ENCODE measurements at regions not wholly inside any gene's neighbourhood (a gene's known extent, or its start where the extent isn't known, plus 50 kb on each side); places are given as distances from the start of the nearest gene placed in this dataset.

DNA sequence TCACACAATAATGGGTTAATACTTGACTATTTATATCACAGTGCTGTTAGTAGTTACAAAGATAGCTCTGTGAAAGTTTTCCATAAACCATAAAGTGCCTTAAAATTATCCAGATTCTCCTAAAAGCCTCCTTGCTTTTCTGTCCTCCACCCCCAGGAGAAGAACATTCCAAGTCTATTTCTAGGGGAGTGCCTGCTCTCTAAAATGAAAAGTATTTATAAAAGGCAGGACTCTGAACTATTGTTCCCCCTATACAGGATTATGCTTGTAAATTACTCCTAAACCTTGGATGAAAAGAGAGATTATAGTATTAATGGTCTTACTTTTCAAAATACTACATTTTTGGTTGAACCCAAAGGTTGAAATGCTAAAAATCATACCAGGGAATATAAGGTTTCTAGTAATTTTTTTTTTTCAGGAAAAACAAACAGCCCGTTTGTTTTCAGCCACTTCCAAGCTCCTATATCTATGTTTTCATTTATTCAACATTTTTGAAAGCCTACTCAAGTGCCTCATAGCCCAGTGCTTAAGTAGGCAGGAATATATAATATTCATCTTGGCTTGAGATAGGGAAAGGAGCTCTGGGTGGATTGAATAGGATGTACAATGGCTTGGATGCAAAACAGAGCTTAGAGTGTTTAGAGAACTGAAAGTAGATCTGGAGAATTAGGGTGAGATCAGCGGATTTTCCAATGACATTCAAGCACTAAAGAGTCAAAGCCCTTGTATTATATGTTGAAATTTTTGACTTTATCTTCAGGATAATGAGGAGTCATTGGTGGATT lies 320.7 kb downstream of the GPR37 start:
- DNase-seq, result no peak
- Histone ChIP-seq H3K27ac (ENCODE audit: insufficient read depth, low read length, poor library complexity, severe bottlenecking) (no peak overlapping the region), H3K4me1 (ENCODE audit: control insufficient read depth, insufficient read depth, low read length, poor library complexity, severe bottlenecking) (no peaks in the 10 kb centered on the region), H3K27me3 (replicated peaks; ENCODE audit: control insufficient read depth, insufficient read depth, low read length, poor library complexity, severe bottlenecking) (no peaks in the 10 kb centered on the region), H3K4me3 (ENCODE audit: insufficient read depth, low read depth, low read length, poor library complexity, severe bottlenecking) (no peak overlapping the region), H3K9me3 (ENCODE audit: control insufficient read depth, low read length) (no peaks in the 10 kb centered on the region), H3K36me3 (ENCODE audit: control insufficient read depth, insufficient read depth, low read length) (no peaks in the 10 kb centered on the region)

DNA sequence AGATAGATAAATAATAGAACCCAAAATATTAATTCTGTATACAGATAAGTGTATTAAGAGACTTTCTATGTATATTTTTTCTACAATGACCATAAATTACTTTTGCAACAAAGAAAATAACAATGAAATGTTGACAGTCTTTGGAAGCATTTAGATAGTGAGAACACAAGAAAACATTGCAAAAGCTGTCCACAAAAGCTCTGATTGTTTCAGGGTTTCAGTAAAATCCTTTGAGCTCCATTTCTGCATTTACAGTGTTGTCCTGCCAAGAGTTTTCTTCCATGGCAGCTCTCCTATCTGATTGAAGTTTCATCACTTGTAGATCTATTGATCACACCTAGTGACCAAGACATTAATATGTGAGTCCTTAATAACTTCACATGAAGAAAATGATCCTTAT lies 321.8 kb downstream of the GPR37 start:
- H3K36me3 ChIP-seq (ENCODE audit: control insufficient read depth, insufficient read depth, low read length), result no peaks in the 10 kb centered on the region
- no peak overlapping the region for H3K4me3 ChIP-seq (ENCODE audit: insufficient read depth, low read depth, low read length, poor library complexity, severe bottlenecking)
- no peak overlapping the region for H3K27ac ChIP-seq (ENCODE audit: insufficient read depth, low read length, poor library complexity, severe bottlenecking)
- DNase-seq, result no peak
- H3K4me1 ChIP-seq (ENCODE audit: control insufficient read depth, insufficient read depth, low read length, poor library complexity, severe bottlenecking), result no peaks in the 10 kb centered on the region
- no peaks in the 10 kb centered on the region for H3K27me3 ChIP-seq (replicated peaks; ENCODE audit: control insufficient read depth, insufficient read depth, low read length, poor library complexity, severe bottlenecking)
- H3K9me3 ChIP-seq (ENCODE audit: control insufficient read depth, low read length), result no peaks in the 10 kb centered on the region

DNA sequence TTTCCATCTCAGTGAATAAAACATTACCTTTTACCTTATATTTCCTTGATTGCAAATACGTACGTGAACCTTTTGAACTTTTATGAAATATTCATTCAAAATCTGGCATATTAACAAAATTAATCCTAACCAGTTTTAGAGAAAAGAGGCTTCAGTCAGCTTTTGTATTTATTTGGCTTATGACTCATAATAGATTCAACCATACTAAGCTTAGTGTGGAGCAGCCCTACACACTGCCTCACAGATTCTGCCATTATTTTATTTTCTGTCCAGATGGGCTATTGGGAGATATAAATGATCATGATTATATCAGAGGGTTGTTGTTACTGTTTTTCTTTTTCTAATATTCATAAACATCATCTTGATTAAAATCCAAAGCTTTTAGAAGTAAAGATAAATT lies 325.5 kb downstream of the GPR37 start:
- no peaks in the 10 kb centered on the region for H3K27me3 ChIP-seq (replicated peaks; ENCODE audit: control insufficient read depth, insufficient read depth, low read length, poor library complexity, severe bottlenecking)
- DNase-seq, result no peak
- no peaks in the 10 kb centered on the region for H3K9me3 ChIP-seq (ENCODE audit: control insufficient read depth, low read length)
- H3K36me3 ChIP-seq (ENCODE audit: control insufficient read depth, insufficient read depth, low read length), result no peaks in the 10 kb centered on the region
- no peaks in the 10 kb centered on the region for H3K4me1 ChIP-seq (ENCODE audit: control insufficient read depth, insufficient read depth, low read length, poor library complexity, severe bottlenecking)
- H3K4me3 ChIP-seq (ENCODE audit: insufficient read depth, low read depth, low read length, poor library complexity, severe bottlenecking), result no peak overlapping the region
- H3K27ac ChIP-seq (ENCODE audit: insufficient read depth, low read length, poor library complexity, severe bottlenecking), result no peak overlapping the region

DNA sequence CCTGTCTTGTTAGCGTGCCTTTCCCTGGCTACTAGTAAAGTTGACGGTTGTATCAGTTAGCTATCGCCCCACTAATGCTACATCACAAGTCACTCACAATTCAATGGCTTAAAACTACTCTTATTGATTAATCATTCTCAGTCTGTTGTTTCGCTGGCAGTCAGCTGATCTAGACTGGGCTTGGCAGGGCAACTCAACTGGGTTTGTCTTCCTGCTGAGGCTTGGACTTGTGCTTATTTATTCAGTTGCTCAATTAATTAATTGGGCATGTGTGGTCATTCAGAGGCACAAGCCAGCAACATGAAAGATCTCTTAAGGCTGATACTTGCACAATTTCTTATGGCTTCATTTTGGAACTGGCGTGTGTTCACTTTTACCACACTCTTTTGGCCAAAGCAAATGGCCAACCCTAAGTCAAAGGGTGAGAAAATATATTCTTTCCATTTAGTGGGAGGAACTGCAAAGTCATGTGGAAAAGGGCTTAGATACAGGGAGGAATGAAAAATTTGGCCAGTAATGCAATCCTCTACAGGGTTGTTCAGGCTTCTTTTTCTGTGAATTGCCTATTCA lies 333.5 kb downstream of the GPR37 start:
- no peak for DNase-seq
- H3K9me3 ChIP-seq (ENCODE audit: control insufficient read depth, low read length), result no peaks in the 10 kb centered on the region
- no peak overlapping the region for H3K4me3 ChIP-seq (ENCODE audit: insufficient read depth, low read depth, low read length, poor library complexity, severe bottlenecking)

DNA sequence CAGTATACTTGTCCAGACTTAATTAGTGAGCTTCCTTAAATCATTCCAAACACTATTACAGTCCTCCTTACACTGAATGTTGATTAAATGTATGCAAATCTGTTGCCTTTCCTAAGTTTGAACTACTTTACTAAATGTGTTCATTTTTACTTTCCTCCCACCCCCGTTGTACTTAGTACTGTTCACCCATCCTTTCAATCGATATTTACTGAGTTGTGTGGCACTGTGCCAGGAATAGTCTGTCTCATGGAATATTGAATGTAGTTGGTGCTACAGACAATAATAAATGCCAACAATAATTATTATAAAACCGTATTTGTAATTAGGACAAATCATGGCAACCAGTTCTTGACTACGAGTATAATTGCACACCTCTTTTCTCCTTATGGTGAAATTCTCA lies 335.7 kb downstream of the GPR37 start:
- Histone ChIP-seq H3K4me1 (ENCODE audit: control insufficient read depth, insufficient read depth, low read length, poor library complexity, severe bottlenecking) (no peaks in the 10 kb centered on the region), H3K4me3 (ENCODE audit: insufficient read depth, low read depth, low read length, poor library complexity, severe bottlenecking) (no peak overlapping the region), H3K9me3 (ENCODE audit: control insufficient read depth, low read length) (no peaks in the 10 kb centered on the region), H3K27me3 (replicated peaks; ENCODE audit: control insufficient read depth, insufficient read depth, low read length, poor library complexity, severe bottlenecking) (no peaks in the 10 kb centered on the region), H3K27ac (ENCODE audit: insufficient read depth, low read length, poor library complexity, severe bottlenecking) (no peak overlapping the region), H3K36me3 (ENCODE audit: control insufficient read depth, insufficient read depth, low read length) (no peaks in the 10 kb centered on the region)
- no peak for DNase-seq

More for the DNA sequence above, 333.5 kb downstream of the GPR37 start:
- Histone ChIP-seq H3K4me1 (ENCODE audit: control insufficient read depth, insufficient read depth, low read length, poor library complexity, severe bottlenecking) (no peaks in the 10 kb centered on the region), H3K36me3 (ENCODE audit: control insufficient read depth, insufficient read depth, low read length) (no peaks in the 10 kb centered on the region), H3K27ac (ENCODE audit: insufficient read depth, low read length, poor library complexity, severe bottlenecking) (no peak overlapping the region), H3K27me3 (replicated peaks; ENCODE audit: control insufficient read depth, insufficient read depth, low read length, poor library complexity, severe bottlenecking) (no peaks in the 10 kb centered on the region)

DNA sequence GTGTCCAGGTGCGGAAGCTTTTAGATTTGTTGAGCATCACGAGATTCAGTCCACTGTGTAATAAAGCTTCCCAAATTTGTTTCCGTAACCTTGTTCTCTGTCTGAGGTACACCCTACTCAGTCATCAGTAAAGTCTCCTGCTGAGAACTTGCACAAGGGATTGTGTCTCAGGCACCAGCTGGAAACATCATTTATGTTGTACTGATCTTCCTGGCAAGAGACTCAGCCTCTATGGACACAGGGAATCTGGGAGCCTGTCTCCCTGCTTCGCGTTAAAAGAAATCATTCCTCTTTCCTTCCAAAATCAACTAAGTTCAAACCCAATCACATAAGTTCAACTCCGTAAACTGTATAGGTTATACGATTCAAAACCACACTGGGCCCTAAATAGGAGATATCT lies 336.8 kb downstream of the GPR37 start:
- H3K9me3 ChIP-seq (ENCODE audit: control insufficient read depth, low read length), result no peaks in the 10 kb centered on the region
- H3K4me1 ChIP-seq (ENCODE audit: control insufficient read depth, insufficient read depth, low read length, poor library complexity, severe bottlenecking), result no peaks in the 10 kb centered on the region
- no peaks in the 10 kb centered on the region for H3K27me3 ChIP-seq (replicated peaks; ENCODE audit: control insufficient read depth, insufficient read depth, low read length, poor library complexity, severe bottlenecking)
- no peak overlapping the region for H3K27ac ChIP-seq (ENCODE audit: insufficient read depth, low read length, poor library complexity, severe bottlenecking)
- no peak overlapping the region for H3K4me3 ChIP-seq (ENCODE audit: insufficient read depth, low read depth, low read length, poor library complexity, severe bottlenecking)
- no peak for DNase-seq
- H3K36me3 ChIP-seq (ENCODE audit: control insufficient read depth, insufficient read depth, low read length), result no peaks in the 10 kb centered on the region

DNA sequence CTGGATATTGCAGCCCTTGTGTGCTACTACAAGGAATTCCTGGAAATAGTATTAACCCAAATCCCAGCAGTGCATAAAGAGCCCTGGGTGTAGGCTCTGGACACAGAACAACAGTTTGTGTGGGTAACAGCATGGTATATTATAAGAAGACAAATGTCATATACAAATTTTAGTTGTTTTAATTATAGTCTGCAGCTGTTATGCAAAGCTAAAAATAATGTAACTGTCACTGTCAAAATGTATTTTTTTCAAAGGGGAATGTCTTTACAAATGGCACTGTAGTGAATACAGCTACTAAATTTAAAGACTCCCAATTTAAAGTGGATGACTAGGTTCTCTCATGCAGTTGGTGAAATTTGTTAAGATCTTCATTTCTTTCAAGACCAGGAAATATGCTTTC lies 339.0 kb downstream of the GPR37 start:
- Histone ChIP-seq H3K4me3 (ENCODE audit: insufficient read depth, low read depth, low read length, poor library complexity, severe bottlenecking) (no peak overlapping the region), H3K9me3 (ENCODE audit: control insufficient read depth, low read length) (no peaks in the 10 kb centered on the region), H3K4me1 (ENCODE audit: control insufficient read depth, insufficient read depth, low read length, poor library complexity, severe bottlenecking) (no peaks in the 10 kb centered on the region), H3K27ac (ENCODE audit: insufficient read depth, low read length, poor library complexity, severe bottlenecking) (no peak overlapping the region), H3K36me3 (ENCODE audit: control insufficient read depth, insufficient read depth, low read length) (no peaks in the 10 kb centered on the region), H3K27me3 (replicated peaks; ENCODE audit: control insufficient read depth, insufficient read depth, low read length, poor library complexity, severe bottlenecking) (no peaks in the 10 kb centered on the region)
- no peak for DNase-seq

DNA sequence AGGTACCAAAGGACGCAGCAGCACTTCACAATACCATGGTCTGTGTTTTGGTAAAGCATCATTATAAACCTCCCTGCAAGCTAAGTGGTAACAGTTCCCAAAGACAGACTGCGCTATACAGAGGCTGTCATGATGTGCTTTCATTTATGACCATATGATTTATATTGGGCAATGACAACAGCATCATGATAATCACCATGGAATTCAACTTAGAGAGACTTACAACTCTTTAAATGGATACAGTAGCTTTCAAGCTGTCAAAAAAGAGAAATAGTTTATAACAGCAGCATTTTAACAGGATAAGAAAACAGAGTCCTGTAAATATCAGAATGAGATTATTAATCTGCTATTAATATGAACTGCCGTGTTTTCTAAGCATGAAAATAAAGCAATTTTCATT lies 341.7 kb downstream of the GPR37 start:
- no peak for DNase-seq
- Histone ChIP-seq H3K9me3 (ENCODE audit: control insufficient read depth, low read length) (no peaks in the 10 kb centered on the region), H3K36me3 (ENCODE audit: control insufficient read depth, insufficient read depth, low read length) (no peaks in the 10 kb centered on the region), H3K27ac (ENCODE audit: insufficient read depth, low read length, poor library complexity, severe bottlenecking) (no peak overlapping the region), H3K27me3 (replicated peaks; ENCODE audit: control insufficient read depth, insufficient read depth, low read length, poor library complexity, severe bottlenecking) (no peaks in the 10 kb centered on the region), H3K4me1 (ENCODE audit: control insufficient read depth, insufficient read depth, low read length, poor library complexity, severe bottlenecking) (no peaks in the 10 kb centered on the region), H3K4me3 (ENCODE audit: insufficient read depth, low read depth, low read length, poor library complexity, severe bottlenecking) (no peak overlapping the region)

DNA sequence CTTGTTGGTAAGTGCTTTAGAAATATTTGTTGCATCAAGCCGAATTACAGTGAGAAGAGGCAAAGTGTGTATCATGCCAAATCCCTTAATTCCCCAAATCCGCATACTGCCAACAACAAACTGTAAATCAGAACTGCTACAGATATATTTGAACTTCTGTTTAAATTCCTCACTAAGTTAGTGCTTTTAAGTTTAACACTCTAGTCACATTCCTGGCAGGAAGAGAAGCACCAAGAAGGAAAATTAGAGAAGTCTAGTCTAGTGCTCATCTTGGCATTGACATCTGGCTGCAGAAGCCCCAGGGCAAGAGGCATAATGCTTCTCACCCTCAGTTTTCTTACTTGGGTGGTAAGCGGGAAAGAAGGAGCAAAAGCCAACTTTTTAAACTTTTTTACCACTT lies 343.5 kb downstream of the GPR37 start:
- Histone ChIP-seq H3K4me1 (ENCODE audit: control insufficient read depth, insufficient read depth, low read length, poor library complexity, severe bottlenecking) (no peaks in the 10 kb centered on the region), H3K4me3 (ENCODE audit: insufficient read depth, low read depth, low read length, poor library complexity, severe bottlenecking) (no peak overlapping the region)
- DNase-seq, result no peak

DNA sequence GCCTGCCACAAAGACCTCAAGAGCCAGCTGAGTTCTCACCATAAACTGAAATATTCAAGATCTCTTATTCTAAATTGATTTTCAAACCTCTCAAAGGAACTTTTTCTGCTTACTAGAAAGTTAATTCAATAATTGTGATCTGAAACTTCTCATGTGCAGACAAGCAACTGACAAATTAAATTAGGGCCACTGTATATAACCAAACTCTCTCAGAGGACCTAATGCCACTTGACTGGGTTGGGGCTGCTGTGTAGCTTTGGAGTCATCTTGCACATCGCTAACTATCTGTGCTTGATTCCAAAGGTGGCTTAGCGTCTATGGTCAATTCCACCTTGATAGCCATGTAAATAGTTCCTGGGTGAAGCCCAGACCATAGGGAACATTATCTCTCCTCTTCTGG lies 345.2 kb downstream of the GPR37 start:
- H3K36me3 ChIP-seq (ENCODE audit: control insufficient read depth, insufficient read depth, low read length), result no peaks in the 10 kb centered on the region
- no peak for DNase-seq
- no peaks in the 10 kb centered on the region for H3K27me3 ChIP-seq (replicated peaks; ENCODE audit: control insufficient read depth, insufficient read depth, low read length, poor library complexity, severe bottlenecking)
- no peak overlapping the region for H3K27ac ChIP-seq (ENCODE audit: insufficient read depth, low read length, poor library complexity, severe bottlenecking)
- no peak overlapping the region for H3K4me3 ChIP-seq (ENCODE audit: insufficient read depth, low read depth, low read length, poor library complexity, severe bottlenecking)
- H3K9me3 ChIP-seq (ENCODE audit: control insufficient read depth, low read length), result no peaks in the 10 kb centered on the region
- no peaks in the 10 kb centered on the region for H3K4me1 ChIP-seq (ENCODE audit: control insufficient read depth, insufficient read depth, low read length, poor library complexity, severe bottlenecking)

More for the DNA sequence above, 343.5 kb downstream of the GPR37 start:
- Histone ChIP-seq H3K36me3 (ENCODE audit: control insufficient read depth, insufficient read depth, low read length) (no peaks in the 10 kb centered on the region), H3K9me3 (ENCODE audit: control insufficient read depth, low read length) (no peaks in the 10 kb centered on the region), H3K27me3 (replicated peaks; ENCODE audit: control insufficient read depth, insufficient read depth, low read length, poor library complexity, severe bottlenecking) (no peaks in the 10 kb centered on the region), H3K27ac (ENCODE audit: insufficient read depth, low read length, poor library complexity, severe bottlenecking) (no peak overlapping the region)
